Activated naive CD8-positive, alpha-beta T cell treated with anti-CD3 and anti-CD28 coated beads, Interleukin-2, amount 50 U/mL, for 16 hours (primary cell): ENCODE measurements at regions not wholly inside any gene's neighbourhood (a gene's known extent, or its start where the extent isn't known, plus 50 kb on each side); places are given as distances from the start of the nearest gene placed in this dataset.

ENCODE experiments used
- DNase-seq: peaks from one replicate; pipeline ENCODE4 v3.0.0-alpha.2; 2020; ENCODE audit warnings: low read depth, low spot score

DNA sequence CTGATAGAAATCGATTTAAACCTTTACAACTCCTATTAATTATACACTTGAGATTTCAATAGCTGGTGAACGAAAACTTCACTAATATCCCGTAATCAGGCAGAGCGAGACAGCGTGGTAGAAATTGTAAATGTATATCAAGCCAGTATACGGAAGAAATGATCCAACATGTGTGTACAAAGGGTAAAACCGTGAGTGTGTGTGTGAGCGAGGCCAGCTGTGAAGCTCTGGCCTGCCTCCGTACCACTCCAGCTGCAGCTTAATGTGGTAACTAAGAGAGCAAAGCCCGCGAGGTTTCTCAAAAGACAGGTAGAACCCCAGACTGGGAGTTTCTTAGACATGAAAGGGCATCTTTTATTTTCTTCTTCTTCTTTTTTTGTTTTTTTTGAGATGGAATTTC, 52.3 kb upstream of the ZNF516 start:
- no peak for DNase-seq

DNA sequence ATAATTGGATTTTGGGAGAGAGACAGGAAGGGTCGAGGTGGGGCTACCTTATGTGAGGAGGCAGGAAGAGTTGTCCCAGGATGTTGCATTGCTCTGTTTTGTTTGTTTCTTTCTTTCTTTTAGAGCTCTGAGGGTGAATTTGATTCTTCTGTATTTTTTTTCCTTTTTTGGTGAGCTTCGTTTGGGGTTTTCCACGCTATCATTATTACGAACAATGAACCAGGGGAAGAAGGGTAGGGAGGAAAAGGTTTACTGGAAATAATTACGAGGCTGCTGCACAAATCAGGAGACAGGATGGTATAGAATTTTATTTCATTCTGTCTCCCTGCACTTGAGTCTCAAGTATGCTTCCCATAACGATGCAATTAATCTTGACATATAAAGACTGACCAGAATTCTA, 51.4 kb upstream of the ZNF516 start:
- no peak for DNase-seq

DNA sequence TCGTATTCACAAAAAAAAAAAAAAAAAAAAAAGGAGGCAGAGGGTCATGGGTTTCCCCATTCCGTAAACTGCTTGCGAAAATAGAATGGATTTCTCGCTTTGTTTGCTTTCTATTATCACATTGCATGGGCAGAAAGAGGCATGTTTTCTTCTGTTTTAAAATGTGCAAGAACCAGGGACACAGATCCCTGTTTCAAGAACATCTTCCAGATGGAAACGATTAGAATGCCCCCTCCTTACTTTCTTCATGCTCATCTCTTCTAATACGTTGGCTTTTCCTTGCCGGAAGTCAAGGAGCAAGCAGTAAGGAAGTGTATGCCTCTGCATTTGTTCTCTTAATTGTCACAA, 51.0 kb upstream of the ZNF516 start:
- no peak for DNase-seq

DNA sequence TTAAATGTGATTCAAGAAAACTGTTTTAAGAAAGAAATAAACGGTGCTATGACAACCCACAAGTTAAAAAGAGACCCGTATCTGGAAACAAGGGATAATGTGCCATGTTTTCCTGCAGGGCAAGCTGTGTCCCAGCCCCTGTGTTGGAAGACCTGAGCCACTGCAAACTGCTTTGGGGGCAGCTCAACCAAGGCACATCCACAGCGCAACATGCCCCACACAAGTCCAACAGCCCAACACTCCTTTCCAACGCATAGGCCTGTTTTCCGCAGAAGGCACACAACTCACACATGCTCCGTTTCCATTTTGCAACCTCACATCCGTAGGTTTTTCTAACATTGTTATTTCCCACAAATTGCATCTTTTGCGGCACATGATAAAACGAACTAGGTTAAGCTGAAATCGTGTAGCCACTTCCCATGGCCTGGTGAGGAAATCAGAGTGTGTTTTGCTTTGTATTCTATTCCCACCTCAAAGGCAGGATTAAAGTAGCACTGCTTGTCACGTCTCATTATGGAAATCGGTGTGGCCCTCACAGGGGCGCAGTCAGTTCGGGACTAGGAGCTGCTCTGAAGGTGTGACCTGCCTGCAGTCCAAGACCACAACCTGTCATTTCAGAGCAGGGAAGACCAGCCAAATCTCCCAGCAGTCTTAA, 50.5 kb upstream of the ZNF516 start:
- DNase-seq: no peak

DNA sequence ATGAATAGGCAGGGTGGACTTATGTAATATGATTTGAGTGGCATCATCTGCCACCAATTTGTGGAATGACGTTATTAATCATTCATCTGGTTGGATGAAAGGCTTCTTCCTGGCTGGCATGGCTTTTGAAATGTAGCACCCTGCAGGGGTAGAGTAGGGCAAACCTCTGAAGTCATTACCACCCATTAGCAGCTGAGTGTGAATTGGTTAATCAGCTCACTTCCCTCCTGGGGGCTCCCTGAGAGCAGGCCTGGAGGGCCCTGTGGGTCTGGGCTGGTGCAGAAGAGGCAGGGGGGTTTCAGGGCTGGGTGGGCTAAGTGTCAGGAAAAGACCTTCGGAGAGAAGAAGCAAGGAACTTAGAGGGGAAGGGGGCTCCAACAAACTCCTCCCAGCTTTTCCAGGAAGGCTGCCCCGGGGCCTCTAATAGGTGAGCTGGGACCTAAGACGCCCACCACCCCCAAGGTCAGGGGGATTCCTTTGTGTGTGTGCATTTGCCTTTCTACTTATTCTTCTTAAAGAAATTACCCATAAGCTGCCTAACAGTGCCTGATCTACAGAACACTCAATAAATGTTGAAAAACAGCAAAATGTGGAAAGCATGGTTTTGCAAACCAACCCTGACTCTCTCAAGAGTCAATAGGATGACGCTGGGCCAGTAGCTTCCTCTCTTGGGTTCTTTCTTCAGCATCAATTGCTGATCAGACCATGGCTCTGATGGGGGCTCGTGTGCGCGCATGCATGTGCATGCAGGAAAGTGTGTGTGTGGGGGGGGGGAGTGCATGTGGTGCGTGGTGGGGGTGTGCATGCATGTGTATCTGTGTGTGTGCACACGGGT, 49.7 kb upstream of the ZNF516 start:
- DNase-seq: no peak
